Stimulated activated CD8-positive, alpha-beta memory T cell treated with anti-CD3 and anti-CD28 coated beads, Interleukin-4, amount 100 ng/mL, for 24 hours (primary cell): ENCODE measurements at regions not wholly inside any gene's neighbourhood (a gene's known extent, or its start where the extent isn't known, plus 50 kb on each side); places are given as distances from the start of the nearest gene placed in this dataset.
"Not testable (repeated sequence)": the region's sequence is repeated elsewhere in the genome, so short reads cannot be mapped to it uniquely, and the experiment has no call there.

Source experiments
- DNase-seq: peaks from one replicate; pipeline ENCODE4 v3.0.0-alpha.2; 2020; ENCODE audit warnings: low read depth

DNA sequence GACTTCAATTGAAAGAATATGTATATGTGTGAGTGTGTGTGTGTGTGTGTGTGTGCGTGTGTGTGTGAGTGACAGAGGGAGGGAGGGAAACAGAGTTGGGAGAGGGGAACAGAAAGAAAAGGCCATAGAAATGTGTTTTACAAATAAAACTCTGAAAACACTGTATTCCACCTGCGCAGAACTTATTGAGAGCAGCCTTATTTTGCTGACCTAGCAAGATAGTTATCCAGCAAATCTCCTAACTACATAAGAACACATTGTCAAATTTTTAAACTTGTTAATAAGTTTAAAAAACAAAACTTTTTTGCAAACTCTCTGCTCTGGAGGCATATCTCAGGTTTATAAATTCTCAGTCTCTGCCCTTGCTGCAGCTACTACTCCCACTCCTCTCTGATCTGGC is 217.9 kb upstream of the NOCT start:
- no peak for DNase-seq

DNA sequence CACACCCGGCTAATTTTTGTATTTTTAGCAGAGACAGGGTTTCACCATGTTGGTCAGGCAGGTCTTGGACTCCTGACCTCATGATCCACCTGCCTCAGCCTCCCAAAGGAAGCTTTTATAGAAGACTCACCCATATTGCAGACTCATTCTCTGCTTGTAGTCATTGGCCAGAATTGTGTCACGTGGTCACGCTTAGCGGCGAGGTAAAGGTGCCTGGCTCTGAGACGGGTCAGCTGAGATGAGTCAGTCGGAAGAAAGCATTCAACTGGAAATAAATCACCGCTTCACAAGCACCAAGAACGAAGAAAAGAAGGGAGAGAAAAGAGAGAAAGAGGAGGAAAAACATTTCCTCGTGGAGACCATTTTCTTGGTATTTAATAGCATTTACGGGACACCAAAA is 218.8 kb upstream of the NOCT start:
- DNase-seq, result no peak

DNA sequence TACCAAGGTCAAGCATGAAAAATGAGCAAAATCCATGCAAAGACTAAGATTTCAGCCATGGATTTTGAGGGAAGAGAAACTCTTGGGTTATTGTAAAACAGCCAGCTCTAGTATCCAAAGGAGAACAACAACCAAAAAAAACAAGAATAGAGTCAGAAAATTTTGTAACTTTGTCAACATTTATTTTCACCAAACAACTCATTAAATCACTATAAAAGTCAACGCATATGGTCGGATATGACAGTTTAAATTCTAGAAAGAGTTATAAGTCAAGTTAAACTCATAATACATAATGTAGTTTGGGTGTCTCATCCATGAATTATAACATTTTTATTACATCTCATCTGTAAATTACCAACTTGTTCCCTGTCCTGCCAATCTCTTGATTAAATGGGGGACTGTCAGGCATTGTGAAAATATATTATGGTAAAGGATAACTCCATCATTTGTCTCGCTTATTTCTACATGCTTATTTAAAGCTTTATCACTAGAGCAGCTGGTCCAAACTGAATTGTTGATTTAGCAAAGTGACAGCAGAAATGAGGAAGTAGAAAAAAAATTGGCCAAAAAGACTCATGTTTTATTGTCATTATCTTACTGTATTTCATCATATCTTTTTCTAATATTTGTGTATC is 224.8 kb upstream of the NOCT start:
- no peak for DNase-seq

DNA sequence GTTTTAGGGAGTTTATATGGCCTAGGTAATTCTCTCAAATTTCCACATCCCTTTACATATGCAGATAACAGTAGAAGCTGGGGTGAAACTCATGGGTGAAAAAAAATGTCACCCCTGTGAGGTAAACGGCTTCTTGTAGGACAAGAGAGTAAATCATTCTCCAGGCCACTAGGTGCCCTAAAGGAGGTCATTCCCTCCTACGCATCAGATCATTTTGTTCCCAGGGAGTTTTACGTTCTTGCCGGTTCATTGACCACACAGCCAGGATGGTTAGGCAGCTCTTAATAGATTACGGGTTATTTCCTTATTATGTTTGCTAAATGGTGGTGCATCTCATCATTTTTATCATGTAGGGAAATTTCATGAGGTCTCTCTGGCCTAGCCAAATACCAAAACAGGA is 225.8 kb upstream of the NOCT start:
- DNase-seq, result no peak

DNA sequence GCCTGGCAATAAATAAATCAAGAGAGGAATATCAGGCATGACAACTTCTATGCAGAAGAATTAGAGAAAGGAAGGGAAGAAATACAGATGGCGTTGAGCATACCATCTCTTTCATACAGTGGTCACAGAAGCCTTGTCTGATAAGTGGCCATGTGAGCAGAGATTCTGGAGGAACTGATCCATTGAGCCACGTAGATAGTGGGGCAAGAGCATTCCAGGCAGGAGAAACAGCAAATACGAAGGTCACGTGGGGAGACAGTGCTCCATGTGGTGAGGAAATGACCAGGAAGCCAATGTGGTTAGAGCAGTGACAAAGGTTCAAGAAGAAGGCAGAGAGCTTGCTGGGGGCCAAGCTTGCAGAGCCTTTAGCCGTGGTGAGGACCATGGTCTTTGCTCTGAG is 226.7 kb upstream of the NOCT start:
- DNase-seq, result no peak

DNA sequence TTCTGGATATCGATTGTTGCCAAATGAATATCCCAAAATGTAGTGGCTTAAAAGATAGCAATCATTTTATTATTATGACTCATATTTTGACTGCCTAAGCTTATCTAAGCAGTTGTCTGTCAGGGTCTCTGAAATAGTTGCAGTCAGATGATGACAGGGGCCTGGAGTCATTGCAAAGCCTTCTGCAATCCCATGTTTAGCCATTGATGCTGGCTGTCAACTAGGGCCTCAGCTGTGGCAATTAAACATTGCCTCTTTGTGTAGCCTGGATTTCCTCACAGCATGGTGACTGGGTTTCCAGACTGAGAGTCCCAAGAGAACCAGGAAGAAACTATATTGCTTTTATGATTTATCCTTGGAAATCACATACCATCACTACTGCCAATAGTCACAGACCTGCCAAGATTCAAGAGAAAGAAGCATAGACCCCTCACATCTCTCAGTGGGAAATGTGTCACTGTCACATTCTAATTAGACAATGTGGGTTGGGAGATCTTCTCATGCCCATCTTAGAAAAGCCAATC is 227.3 kb upstream of the NOCT start:
- DNase-seq, result no peak

DNA sequence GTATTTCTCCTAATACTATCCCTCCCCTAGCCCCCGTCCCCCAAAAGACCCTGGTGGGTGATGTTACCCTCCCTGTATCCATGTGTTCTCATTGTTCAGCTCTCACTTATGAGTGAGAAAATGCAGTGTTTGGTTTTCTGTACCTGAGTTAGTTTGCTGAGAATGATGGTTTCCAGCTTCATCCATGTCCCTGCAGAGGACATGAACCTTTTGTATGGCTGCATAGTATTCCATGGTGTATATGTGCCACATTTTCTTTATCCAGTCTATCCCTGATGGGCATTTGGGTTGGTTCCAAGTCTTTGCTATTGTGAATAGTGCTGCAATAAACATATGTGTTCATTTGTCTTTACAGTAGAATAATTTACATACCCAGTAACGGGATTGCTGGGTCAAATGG is 235.8 kb upstream of the NOCT start:
- DNase-seq, result not testable (repeated sequence)

DNA sequence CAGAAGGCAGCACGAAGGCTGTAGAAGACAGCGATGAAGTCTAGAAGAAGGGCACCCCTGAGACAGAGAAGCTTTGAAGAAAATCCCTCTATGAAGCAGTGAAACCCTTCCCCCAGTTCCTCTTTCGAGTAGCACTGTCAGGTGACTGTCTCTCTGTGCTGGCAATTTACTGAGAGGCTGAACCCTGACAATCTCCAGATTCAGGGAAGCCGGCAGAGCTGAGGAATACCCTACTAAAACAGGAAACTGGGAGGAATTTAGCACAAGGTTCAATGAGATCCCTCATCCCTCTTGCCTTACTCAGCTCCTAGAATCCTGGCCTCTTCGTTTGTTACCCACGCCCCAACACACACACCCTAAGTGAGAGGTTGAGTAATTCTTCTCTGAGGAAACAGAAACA is 239.7 kb upstream of the NOCT start:
- no peak for DNase-seq

DNA sequence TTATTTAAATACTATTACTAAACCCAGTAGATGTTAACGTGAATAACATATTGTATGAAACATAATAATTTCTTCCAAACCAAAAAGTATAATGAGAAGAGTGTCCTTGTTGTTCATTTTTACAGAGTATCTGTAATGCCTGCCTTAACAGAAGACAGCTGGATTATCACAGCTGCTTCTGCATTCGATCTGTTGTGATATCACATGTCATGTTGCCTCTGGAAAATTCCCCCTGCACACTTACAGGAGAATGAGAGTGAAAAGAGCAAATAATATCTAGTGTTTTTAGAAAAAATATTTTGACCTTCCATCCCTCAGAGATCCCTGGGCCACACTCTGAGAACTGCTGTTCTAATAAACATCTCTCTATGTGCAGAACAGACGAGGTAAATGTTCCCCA is 240.1 kb upstream of the NOCT start:
- DNase-seq, result no peak

DNA sequence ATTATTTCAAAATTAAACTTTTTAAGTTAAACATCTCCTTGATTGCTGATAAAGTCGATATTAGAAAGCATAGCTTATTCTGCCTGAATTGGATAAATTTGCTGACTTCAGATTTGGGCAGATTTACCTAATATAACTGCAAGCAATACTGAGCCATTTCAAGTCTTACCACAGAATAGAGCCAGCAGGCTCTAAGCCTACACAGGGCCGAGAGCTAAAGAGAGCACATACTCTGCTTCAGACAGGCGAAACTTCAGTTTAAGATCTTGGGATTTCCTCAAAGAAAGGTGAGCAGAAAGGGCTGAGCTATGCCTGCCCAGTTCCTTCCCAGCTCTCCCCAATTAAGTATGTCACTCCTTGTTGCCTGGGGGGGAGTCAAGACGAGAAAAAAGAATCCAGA is 240.6 kb upstream of the NOCT start:
- no peak for DNase-seq

DNA sequence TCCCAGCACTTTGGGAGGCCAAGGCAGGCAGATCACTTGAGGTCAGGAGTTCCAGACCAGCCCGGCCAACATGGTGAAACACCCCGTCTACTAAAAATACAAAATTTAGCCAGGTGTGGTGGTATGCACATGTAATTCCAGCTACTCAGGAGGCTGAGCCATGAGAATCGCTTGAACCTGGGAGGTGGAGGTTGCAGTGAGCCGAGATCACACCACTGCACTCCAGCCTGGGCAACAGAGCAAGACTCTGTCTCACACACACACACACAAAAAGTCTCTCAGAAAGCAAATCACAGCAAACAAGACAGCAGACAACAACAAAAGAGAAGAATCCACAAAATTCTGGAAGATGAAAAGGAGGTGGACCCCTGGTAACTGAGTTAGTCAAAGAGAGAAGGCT is 241.5 kb upstream of the NOCT start:
- not testable (repeated sequence) for DNase-seq

DNA sequence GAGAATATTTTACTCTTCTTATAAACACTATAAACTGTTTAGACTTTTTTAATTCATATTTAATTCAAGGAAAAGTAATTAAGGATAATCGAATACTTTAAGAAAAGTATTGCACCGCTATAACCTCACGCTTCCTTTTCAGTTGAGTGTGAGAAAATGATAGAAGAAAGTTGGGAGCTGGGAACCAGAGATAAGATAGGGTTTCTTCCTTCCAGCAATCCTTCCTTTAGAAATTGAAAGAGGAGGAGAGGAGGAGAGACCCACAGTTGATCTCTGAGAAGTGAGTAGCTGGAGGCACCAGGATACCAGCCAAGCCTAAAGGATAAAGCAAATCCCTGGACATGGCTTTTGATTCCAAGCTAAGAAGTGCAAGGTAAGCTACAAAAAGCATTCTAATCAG is 242.3 kb upstream of the NOCT start:
- no peak for DNase-seq

DNA sequence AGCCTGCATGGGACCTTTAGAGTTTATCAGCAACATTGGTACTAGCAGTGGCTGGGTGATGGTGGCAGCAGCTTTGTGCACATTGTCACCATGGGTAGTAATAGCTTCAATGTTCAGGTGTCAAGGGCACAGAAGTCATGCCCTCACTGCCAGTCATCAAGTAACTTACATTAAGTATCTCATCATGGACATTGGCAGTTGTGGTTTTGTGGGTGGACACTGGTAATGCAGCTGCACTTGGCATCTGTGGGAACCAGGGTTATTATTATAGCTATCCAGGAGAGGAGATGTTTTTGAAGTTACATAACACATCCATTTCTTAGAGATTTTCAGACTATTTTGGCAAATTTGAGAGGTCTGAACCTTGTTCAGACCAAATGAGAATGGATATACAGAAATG is 243.2 kb upstream of the NOCT start:
- no peak for DNase-seq

DNA sequence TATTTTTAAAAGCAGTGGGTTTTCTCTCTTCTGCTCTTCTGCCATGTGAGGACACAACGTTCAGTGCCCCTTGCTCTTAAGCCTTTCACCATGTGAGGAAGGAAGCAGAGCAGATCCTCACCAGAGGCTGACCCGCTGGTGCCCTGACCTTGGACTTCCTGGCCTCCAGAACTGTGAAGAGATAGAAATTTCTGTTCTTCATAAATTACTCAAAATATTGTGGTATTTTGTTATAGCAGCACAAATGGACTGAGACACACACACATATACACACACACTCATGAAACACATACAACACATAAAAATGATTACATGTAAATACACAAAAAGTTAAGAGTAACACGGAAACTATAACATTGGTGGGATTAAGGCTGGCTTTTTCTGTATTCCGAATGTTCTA is 244.8 kb upstream of the NOCT start:
- no peak for DNase-seq

DNA sequence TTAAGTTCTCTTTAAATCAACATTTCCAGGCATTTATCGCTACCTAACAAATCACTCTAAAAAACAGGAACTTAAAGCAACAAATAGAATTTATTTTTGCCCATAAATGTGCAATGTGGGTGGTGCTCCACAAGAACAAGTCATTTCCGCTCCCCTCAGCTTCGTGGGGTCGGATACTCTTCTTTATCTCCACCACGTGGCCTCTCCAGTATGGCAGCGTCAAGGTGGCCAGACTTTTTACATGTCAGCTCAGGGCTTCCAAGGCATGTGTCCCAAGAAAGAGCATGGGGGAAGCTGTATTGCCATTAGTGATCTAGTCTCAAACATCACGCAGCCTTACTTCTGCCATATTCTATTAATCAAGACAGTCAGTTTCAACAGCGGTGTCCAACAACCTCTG is 249.2 kb upstream of the NOCT start:
- no peak for DNase-seq

DNA sequence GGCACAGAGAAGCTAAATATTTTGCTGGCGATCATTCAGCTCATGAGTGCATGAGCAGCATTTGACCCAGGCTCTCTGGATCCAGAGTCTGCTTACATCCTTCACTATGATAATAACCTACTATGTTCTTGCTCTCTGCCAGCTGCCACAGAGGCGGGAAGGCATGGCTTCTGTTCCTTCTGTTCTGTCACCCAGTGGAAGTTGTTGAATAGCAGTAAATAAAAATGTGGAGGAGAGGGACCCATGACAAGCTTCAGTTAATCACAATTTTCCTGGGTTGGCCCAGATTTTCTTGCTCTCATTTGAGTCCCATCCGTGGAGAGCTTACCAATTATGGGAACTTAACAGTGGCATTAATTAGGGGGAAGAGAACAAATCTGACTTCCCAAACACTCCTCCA is 250.1 kb upstream of the NOCT start:
- DNase-seq, result no peak

DNA sequence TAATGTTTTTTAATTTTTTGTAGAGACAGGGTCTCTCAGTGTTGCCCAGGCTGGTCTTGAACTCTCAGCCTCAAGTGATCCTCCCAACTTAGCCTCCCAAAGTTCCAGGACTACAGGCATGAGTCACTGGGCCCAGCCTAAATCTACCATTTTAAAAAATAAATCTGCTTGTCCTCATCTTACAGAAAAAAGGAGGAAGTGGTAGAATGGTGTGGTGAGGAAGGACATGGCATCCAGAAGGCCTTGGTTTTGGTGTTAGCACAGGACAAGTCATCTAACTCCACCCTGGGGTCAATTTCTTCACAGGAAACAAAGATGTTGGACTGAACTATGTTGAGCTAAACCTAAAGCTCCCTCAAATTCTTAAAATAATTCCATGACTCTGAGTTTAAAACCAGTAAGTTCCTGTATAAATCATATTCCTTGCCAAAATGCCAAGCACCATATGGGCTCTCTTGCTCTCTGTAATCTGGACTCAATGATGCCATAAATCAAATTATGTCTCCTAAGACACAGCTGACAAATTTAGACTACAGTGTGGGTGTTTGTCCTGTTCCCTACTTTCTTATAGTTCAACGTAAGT is 253.9 kb upstream of the NOCT start:
- DNase-seq, result no peak

DNA sequence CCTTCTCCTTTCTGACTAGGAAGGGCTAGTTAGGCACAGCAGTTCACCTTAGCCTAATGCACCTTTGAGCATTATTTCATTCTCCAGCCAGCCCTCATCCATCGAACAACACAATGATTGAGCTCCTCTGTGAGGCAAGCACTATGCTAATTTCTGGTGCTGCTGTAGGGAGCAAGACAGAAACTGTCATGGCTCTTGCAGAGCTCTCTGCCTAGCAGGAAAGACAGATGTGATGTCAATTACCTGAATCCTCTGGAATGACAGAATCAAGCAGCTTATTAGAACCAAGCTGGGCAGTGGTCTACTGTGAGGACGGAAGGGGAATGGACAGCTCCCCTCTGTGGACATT is 256.1 kb upstream of the NOCT start:
- DNase-seq, result no peak

DNA sequence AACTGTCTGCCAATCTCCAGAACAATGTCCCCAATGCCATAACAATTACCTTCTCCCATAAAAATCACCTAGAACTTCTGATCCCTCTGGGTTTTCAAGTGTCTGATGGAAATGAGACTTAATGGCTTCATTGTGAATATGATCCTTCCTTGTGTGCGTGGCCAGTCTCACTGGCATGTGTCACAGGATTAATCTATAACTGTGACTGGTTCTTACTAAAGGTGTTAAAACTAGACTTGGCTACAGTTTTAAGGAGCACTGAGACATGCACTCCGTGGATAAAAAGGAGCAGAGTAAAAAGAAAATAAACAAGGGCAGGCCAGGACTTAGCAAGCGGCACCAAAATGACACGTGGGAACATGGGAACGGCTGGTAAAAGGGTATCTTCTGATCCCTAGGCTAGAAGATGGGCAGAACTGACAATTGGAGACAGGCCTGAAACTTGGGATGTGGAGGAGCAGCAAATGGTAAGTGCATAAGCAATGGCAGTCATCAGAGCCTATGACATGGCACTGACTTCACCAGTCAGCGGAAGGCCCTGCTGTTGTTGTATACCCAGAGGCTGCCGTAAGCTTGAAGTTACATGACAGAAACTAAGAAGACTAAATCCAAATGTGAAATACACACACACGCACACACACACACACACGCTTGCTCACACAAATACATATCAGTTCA is 256.6 kb upstream of the NOCT start:
- DNase-seq, result no peak

DNA sequence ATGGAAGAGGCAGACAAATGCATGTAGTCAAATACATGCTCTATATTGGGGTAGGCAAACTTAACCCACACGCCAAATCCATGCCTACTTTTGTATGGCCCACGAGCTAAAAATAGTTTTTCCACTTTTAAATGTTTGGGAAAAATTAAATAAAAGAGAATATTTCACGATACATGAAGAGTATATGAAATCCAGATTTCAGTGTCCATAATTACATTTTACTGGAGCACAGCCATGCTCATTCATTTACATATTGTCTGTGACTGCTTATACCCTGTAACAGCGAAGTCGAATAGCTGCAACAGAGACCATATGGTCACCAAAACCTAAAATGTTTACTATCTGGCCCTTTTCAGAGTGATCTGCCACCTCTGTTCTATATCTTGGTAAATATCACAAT is 257.4 kb upstream of the NOCT start:
- DNase-seq, result no peak

DNA sequence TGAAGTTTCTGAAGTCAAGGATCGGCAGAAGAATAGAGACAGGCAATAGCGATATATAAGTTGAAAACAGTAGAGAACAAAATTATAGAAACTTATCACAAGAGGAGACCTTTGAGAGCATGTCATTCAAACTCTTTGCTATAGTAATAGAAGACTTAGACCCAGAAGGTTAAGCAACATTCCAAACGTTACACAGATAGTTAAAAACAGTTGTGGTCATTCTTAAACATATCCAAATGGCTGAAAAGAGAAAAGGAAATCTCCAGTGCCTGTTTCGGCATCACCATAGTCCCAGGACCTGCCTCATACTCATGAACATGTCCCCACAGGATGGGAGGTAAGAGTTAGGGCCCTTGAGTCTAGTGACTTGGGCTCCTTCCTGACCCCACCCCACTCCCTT is 258.1 kb upstream of the NOCT start:
- no peak for DNase-seq

DNA sequence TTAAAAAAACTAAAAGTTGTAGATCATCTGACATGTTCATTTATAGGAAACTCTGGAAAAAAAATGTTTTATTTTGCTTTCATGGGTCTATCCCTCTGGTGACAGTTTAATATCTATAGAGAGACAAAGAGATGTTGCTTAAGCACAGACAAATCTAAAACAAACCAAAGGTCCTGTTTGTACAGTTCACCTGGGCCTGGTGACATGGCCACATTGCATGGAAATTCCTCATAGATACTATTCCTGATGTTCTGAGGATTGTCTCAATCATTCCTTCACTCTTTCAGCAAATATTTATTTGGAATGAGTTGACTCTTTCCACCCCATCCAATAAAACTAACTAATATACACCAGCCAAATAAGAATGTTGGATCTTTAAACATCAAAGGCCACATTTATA is 259.1 kb upstream of the NOCT start:
- no peak for DNase-seq

DNA sequence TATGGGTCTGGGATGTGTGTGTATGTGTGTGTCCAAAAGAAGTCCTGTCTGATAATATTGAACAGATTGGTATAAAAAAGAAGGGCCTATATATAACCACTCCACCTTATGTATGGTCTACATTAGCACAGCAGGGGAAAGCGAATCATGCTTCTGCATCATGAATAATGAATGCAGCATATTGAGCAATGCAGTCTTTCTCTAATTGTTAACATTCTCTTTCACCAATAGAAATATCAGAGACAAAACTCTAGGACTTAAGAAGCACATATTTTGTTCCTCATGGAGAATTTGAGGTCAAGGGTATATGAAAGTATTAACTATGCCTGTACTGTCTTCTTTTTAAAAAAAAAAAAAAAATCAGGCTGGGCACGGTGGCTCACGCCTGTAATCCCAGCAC is 264.3 kb upstream of the NOCT start:
- no peak for DNase-seq

DNA sequence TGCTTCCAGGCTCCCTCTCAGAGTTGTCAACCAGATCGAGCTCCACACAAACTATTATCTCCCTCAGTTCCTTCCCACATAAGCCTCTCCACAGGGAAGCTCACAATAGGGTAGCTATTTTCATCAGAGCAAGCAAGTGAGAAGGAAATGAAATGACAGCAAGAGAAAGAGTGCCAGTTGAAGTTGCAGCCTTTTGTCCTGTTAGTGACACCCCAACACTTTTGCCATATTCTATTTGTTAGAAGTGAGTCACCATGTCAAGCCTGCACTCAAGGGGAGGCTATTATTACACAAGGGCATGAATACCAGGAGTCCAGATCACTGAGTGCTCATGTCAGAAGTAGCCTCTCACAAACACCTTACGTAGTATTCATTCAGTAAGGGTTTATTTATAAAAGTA is 266.3 kb upstream of the NOCT start:
- DNase-seq, result no peak
